NCI-H1930 (cell line): ENCODE measurements at regions not wholly inside any gene's neighbourhood (a gene's known extent, or its start where the extent isn't known, plus 50 kb on each side); places are given as distances from the start of the nearest gene placed in this dataset.
"Not testable (repeated sequence)": the region's sequence is repeated elsewhere in the genome, so short reads cannot be mapped to it uniquely, and the experiment has no call there.

Experiments used
- DNase-seq, 2 experiments: peaks; one replicate each; lab custom pipeline; 2025; lab: John Stamatoyannopoulos, UW

- DNase-seq: no peak
Observed at GRCh38 chr15:98525661-98526001, 122.7 kb upstream of the IGF1R start.

- DNase-seq: no peak
Observed at GRCh38 chr15:98526094-98526493, 122.2 kb upstream of the IGF1R start.

GRCh38 chr15:98528046-98528725, 120.2 kb upstream of the IGF1R start:
- no peak for DNase-seq

- no peak for DNase-seq
Observed at GRCh38 chr15:98529205-98530145, 118.9 kb upstream of the IGF1R start.

GRCh38 chr15:98530570-98530969, 117.8 kb upstream of the IGF1R start:
- no peak for DNase-seq

GRCh38 chr15:98532063-98532462, 116.3 kb upstream of the IGF1R start:
- no peak for DNase-seq

- DNase-seq: no peak
Observed at GRCh38 chr15:98536976-98537375, 111.4 kb upstream of the IGF1R start.

- no peak for DNase-seq
Observed at GRCh38 chr15:98537516-98538060, 110.8 kb upstream of the IGF1R start.

- no peak for DNase-seq
Observed at GRCh38 chr15:98541519-98541918, 106.8 kb upstream of the IGF1R start.

- no peak for DNase-seq
Observed at GRCh38 chr15:98543237-98543636, 105.1 kb upstream of the IGF1R start.

GRCh38 chr15:98546329-98546728, 102.0 kb upstream of the IGF1R start:
- DNase-seq: no peak

GRCh38 chr15:98547275-98547674, 101.1 kb upstream of the IGF1R start:
- no peak for DNase-seq

- no peak for DNase-seq
Observed at GRCh38 chr15:98547741-98548138, 100.6 kb upstream of the IGF1R start.

- DNase-seq: no peak
Observed at GRCh38 chr15:98548139-98548971, 100.0 kb upstream of the IGF1R start.

GRCh38 chr15:98549003-98549402, 99.3 kb upstream of the IGF1R start:
- DNase-seq: no peak

GRCh38 chr15:98549741-98550140, 98.6 kb upstream of the IGF1R start:
- DNase-seq: no peak

- DNase-seq: not testable (repeated sequence)
Observed at GRCh38 chr15:98550363-98550762, 98.0 kb upstream of the IGF1R start.

- no peak for DNase-seq
Observed at GRCh38 chr15:98551936-98552562, 96.3 kb upstream of the IGF1R start.

- no peak for DNase-seq
Observed at GRCh38 chr15:98554272-98555172, 93.8 kb upstream of the IGF1R start.

- no peak for DNase-seq
Observed at GRCh38 chr15:98555173-98555515, 93.2 kb upstream of the IGF1R start.

- DNase-seq: no peak
Observed at GRCh38 chr15:98556321-98556720, 92.0 kb upstream of the IGF1R start.
